PC-3 (cell line): ENCODE measurements at regions not wholly inside any gene's neighbourhood (a gene's known extent, or its start where the extent isn't known, plus 50 kb on each side); places are given as distances from the start of the nearest gene placed in this dataset.

ENCODE experiments used
- ATAC-seq: fragments of 200-7000 bp; cut with Tn5 transposase; 2 replicates; pipeline ENCODE4 v1.9.1; 2020; ENCODE audit warnings: mild to moderate bottlenecking, moderate library complexity
- BruUV-seq: library from RNA; stranded (reverse); fragments of 400-500 nt; replicated peaks from 2 replicates; lab custom pipeline; 2021; lab: Mats Ljungman, UMichigan
- CTCF ChIA-PET: fragments of 300-600 bp; sonication (Branson Sonifier 250); formaldehyde crosslinking; loops from one replicate; lab custom pipeline; 2022; ENCODE audit warnings: antibody characterized with exemption; lab: Charles Lee
- POLR2A ChIA-PET: fragments of 300-600 bp; sonication (Branson Sonifier 250); formaldehyde crosslinking; loops from one replicate; lab custom pipeline; 2022; ENCODE audit warnings: antibody characterized with exemption; ENCODE audit not compliant: unreplicated experiment; lab: Charles Lee
- DNase-seq: peaks from one replicate; pipeline ENCODE4 v3.0.0-alpha.2; 2015
- H2AFZ ChIP-seq: fragments of 300-600 bp; sonication (generic); 2 replicates; pipeline ENCODE4 v1.6.0; 2016; ENCODE audit warnings: antibody characterized with exemption, low read length
- H3F3A ChIP-seq: fragments of 300-600 bp; sonication (generic); one replicate; pipeline ENCODE4 v1.6.0; 2017; ENCODE audit warnings: antibody characterized with exemption, low read length, control low read depth, mild to moderate bottlenecking; ENCODE audit not compliant: unreplicated experiment
- H3K27ac ChIP-seq: fragments of 300-600 bp; sonication (generic); 2 replicates; pipeline ENCODE4 v1.5.1; 2016; ENCODE audit warnings: mild to moderate bottlenecking, low read length
- H3K27me3 ChIP-seq: fragments of 300-600 bp; sonication (generic); 2 replicates; pipeline ENCODE4 v1.6.1; 2016; ENCODE audit warnings: low read length, mixed read lengths
- H3K36me3 ChIP-seq: fragments of 300-600 bp; sonication (generic); 2 replicates; pipeline ENCODE4 v1.6.1; 2016; ENCODE audit warnings: low read depth, mixed run types, low read length, mixed read lengths
- H3K4me1 ChIP-seq: fragments of 300-600 bp; sonication (generic); 2 replicates; pipeline ENCODE4 v1.5.1; 2016; ENCODE audit warnings: low read length; ENCODE audit not compliant: insufficient read depth
- H3K4me2 ChIP-seq: fragments of 300-600 bp; sonication (generic); 2 replicates; pipeline ENCODE4 v1.6.0; 2016; ENCODE audit warnings: low read length
- H3K4me3 ChIP-seq: fragments of 300-600 bp; sonication (generic); 2 replicates; pipeline ENCODE4 v1.5.1; 2016; ENCODE audit warnings: mild to moderate bottlenecking, low read length, mixed read lengths
- H3K79me2 ChIP-seq: fragments of 300-600 bp; sonication (generic); 2 replicates; pipeline ENCODE4 v1.6.1; 2017; ENCODE audit warnings: low read length, mixed read lengths
- H3K9ac ChIP-seq: fragments of 300-600 bp; sonication (generic); 2 replicates; pipeline ENCODE4 v1.6.0; 2016; ENCODE audit warnings: mild to moderate bottlenecking, low read length
- H3K9me2 ChIP-seq: fragments of 300-600 bp; sonication (generic); replicated peaks from 2 replicates; pipeline ENCODE4 v1.6.1; 2016; ENCODE audit warnings: mixed run types, low read length, mixed read lengths
- H3K9me3 ChIP-seq: fragments of 300-600 bp; sonication (generic); 2 replicates; pipeline ENCODE4 v1.6.1; 2016; ENCODE audit warnings: low read length, mixed read lengths
- H4K20me1 ChIP-seq: fragments of 300-600 bp; sonication (generic); 2 replicates; pipeline ENCODE4 v1.6.1; 2016; ENCODE audit warnings: low read length, mixed read lengths
- CTCF ChIP-seq: fragments of 300-600 bp; sonication (generic); conservative IDR thresholded peaks from 2 replicates; pipeline ENCODE4 v1.5.1; 2017; ENCODE audit warnings: antibody characterized with exemption, low read depth, mild to moderate bottlenecking, low read length
- EZH2 ChIP-seq: fragments of 300-600 bp; sonication (generic); IDR thresholded peaks from one replicate; pipeline ENCODE4 v1.6.1; 2017; ENCODE audit warnings: antibody characterized with exemption, mild to moderate bottlenecking, low read length; ENCODE audit not compliant: unreplicated experiment
- EZH2phosphoT487 ChIP-seq: fragments of 300-600 bp; sonication (generic); IDR thresholded peaks from 2 replicates; pipeline ENCODE4 v1.6.1; 2018; ENCODE audit warnings: mild to moderate bottlenecking, antibody characterized with exemption, low read length, borderline replicate concordance
- intact Hi-C: fragments of 100-400 bp; cut with micrococcal nuclease; formaldehyde crosslinking; loops from 2 replicates; pipeline ENCODE4 v1.9.0; 2023

- DNase-seq (no peak), ATAC-seq (no peak)
- intact Hi-C loops = loop anchor here (5.0 kb wide), 1 partner anchor 165 kb away; no protein-coding TSS in a partner anchor
- POLR2A ChIA-PET = no interaction called here
- Histone ChIP-seq H3K9me3 (no peaks in the 10 kb centered on the region), H3F3A (no peaks in the 10 kb centered on the region), H4K20me1 (no peaks in the 10 kb centered on the region), H3K36me3 (no peaks in the 10 kb centered on the region), H3K4me2 (no peak overlapping the region), H3K27ac (no peak overlapping the region), H3K9me2 (no peaks in the 10 kb centered on the region), H3K4me3 (no peak overlapping the region), H2AFZ (no peak overlapping the region), H3K79me2 (no peaks in the 10 kb centered on the region), H3K27me3 (0 out of 2 replicates have a peak, but pooled peaks cover 4% of the 10 kb centered on the region), H3K9ac (no peak overlapping the region), H3K4me1 (no peaks in the 10 kb centered on the region)
- TF ChIP-seq EZH2phosphoT487 = no peak
- TF ChIP-seq CTCF = no peak
- TF ChIP-seq EZH2 = no peak
- CTCF ChIA-PET = no interaction called here
- no TSS peak for BruUV-seq
These were observed 291.6 kb upstream of the PAPPA start for GRCh38 chr9:115862021-115862420.

GRCh38 chr9:115864581-115864980 lies 289.0 kb upstream of the PAPPA start:
- no TSS peak for BruUV-seq
- H3K27ac ChIP-seq = no peak overlapping the region
- TF ChIP-seq CTCF (no peak), EZH2 (no peak)
- H3K9me2 ChIP-seq = no peaks in the 10 kb centered on the region
- no peak overlapping the region for H3K4me3 ChIP-seq
- no peaks in the 10 kb centered on the region for H3K79me2 ChIP-seq
- ATAC-seq (no peak), DNase-seq (no peak)
- ChIA-PET POLR2A (no interaction called here), CTCF (no interaction called here)
- no peaks in the 10 kb centered on the region for H3K9me3 ChIP-seq
- intact Hi-C loops = loop anchor here (2.0 to 5.0 kb wide), 2 partner anchors 30 to 167 kb away; no protein-coding TSS in a partner anchor
- H3K9ac ChIP-seq = no peak overlapping the region
- H3K27me3 ChIP-seq = 0 out of 2 replicates have a peak, but pooled peaks cover 4% of the 10 kb centered on the region
- H2AFZ ChIP-seq = no peak overlapping the region
- no peak overlapping the region for H3K4me2 ChIP-seq
- H3F3A ChIP-seq = no peaks in the 10 kb centered on the region
- no peaks in the 10 kb centered on the region for H4K20me1 ChIP-seq
- H3K4me1 ChIP-seq = no peaks in the 10 kb centered on the region
- no peaks in the 10 kb centered on the region for H3K36me3 ChIP-seq

- Histone ChIP-seq H3K27ac (no peak overlapping the region), H3K9ac (no peak overlapping the region), H3F3A (no peaks in the 10 kb centered on the region), H2AFZ (no peak overlapping the region), H3K4me1 (no peaks in the 10 kb centered on the region), H3K4me2 (no peak overlapping the region), H3K9me3 (no peaks in the 10 kb centered on the region), H3K9me2 (no peaks in the 10 kb centered on the region), H3K4me3 (no peak overlapping the region), H3K27me3 (no peaks in the 10 kb centered on the region), H3K79me2 (no peaks in the 10 kb centered on the region), H3K36me3 (no peaks in the 10 kb centered on the region), H4K20me1 (no peaks in the 10 kb centered on the region)
- CTCF ChIA-PET = no interaction called here
- intact Hi-C loops = no loop called here
- DNase-seq (no peak), ATAC-seq (no peak)
- POLR2A ChIA-PET = no interaction called here
- no peak for TF ChIP-seq EZH2phosphoT487
- no peak for TF ChIP-seq CTCF
- no peak for TF ChIP-seq EZH2
- BruUV-seq = no TSS peak
These were observed 286.3 kb upstream of the PAPPA start for GRCh38 chr9:115867326-115867725.
